Ishikawa (cell line): ENCODE measurements at regions not wholly inside any gene's neighbourhood (a gene's known extent, or its start where the extent isn't known, plus 50 kb on each side); places are given as distances from the start of the nearest gene placed in this dataset.

Experiments
- CEBPB ChIP-seq: IDR thresholded peaks from 2 replicates; pipeline ENCODE4 v1.6.1; 2012
- CREB1 ChIP-seq: IDR thresholded peaks from 2 replicates; pipeline ENCODE4 v1.6.1; 2012; ENCODE audit warnings: low read depth
- EP300 ChIP-seq: IDR thresholded peaks from 2 replicates; pipeline ENCODE4 v1.6.1; 2012; ENCODE audit warnings: borderline replicate concordance
- FOXM1 ChIP-seq: IDR thresholded peaks from 2 replicates; pipeline ENCODE4 v1.6.1; 2012; ENCODE audit warnings: low read depth, borderline replicate concordance
- MAX ChIP-seq: IDR thresholded peaks from 2 replicates; pipeline ENCODE4 v1.6.1; 2012
- RAD21 ChIP-seq: IDR thresholded peaks from 2 replicates; pipeline ENCODE4 v1.6.1; 2012; ENCODE audit warnings: low read depth
- REST ChIP-seq: IDR thresholded peaks from 2 replicates; pipeline ENCODE4 v1.6.1; 2012; ENCODE audit warnings: low read depth, mild to moderate bottlenecking
- TAF1 ChIP-seq: IDR thresholded peaks from 2 replicates; pipeline ENCODE4 v1.6.1; 2012; ENCODE audit warnings: low read depth, mild to moderate bottlenecking
- TCF12 ChIP-seq: IDR thresholded peaks from 2 replicates; pipeline ENCODE4 v1.6.1; 2012; ENCODE audit warnings: low read depth
- TEAD4 ChIP-seq: IDR thresholded peaks from 2 replicates; pipeline ENCODE4 v1.6.1; 2012
- USF1 ChIP-seq: IDR thresholded peaks from 2 replicates; pipeline ENCODE4 v1.6.1; 2012
- YY1 ChIP-seq: IDR thresholded peaks from 2 replicates; pipeline ENCODE4 v1.6.1; 2012; ENCODE audit warnings: low read depth
- ZBTB7A ChIP-seq: IDR thresholded peaks from 2 replicates; pipeline ENCODE4 v1.6.1; 2012; ENCODE audit warnings: low read depth

- TF ChIP-seq FOXM1 (no peak), YY1 (no peak), REST (no peak), CREB1 (no peak), RAD21 (no peak), TEAD4 (no peak), TAF1 (no peak), TCF12 (no peak), MAX (no peak), USF1 (no peak), ZBTB7A (no peak), CEBPB (no peak), EP300 (no peak)
Observed at GRCh38 chr21:40901691-40902090, 54.7 kb upstream of the DSCAM start.
